ENCODE measurements at regions not wholly inside any gene's neighbourhood (a gene's known extent, or its start where the extent isn't known, plus 50 kb on each side); places are given as distances from the start of the nearest gene placed in this dataset.
"Not testable (repeated sequence)": the region's sequence is repeated elsewhere in the genome, so short reads cannot be mapped to it uniquely, and the experiment has no call there.

DNA sequence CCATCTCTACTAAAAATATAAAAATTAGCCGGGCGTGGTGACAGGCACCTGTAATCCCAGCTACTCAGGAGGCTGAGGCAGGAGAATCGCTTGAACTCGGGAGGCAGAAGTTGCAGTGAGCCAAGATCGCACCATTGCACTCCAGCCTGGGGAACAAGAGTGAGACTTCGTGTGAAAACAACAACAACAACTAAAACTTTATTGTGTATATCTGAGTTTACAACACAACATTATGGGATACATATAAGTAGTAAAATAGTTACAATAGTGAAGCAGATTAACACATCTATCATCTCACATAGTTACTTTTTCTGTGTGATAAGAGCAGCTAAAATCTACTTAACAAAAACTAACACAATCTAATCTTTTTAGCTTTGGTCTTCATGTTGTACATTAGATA, 132.4 kb upstream of the KLF6 start:
- TF ChIP-seq, protein P1, sequence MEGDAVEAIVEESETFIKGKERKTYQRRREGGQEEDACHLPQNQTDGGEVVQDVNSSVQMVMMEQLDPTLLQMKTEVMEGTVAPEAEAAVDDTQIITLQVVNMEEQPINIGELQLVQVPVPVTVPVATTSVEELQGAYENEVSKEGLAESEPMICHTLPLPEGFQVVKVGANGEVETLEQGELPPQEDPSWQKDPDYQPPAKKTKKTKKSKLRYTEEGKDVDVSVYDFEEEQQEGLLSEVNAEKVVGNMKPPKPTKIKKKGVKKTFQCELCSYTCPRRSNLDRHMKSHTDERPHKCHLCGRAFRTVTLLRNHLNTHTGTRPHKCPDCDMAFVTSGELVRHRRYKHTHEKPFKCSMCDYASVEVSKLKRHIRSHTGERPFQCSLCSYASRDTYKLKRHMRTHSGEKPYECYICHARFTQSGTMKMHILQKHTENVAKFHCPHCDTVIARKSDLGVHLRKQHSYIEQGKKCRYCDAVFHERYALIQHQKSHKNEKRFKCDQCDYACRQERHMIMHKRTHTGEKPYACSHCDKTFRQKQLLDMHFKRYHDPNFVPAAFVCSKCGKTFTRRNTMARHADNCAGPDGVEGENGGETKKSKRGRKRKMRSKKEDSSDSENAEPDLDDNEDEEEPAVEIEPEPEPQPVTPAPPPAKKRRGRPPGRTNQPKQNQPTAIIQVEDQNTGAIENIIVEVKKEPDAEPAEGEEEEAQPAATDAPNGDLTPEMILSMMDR (optimal IDR thresholded peaks at IDR 0.05 in 1 of 3, IDR thresholded peaks at IDR 0.05 in 1 of 3, conservative IDR thresholded peaks at IDR 0.05 in 1 of 3; ENCODE audit: extremely low read depth in 1 of 3, insufficient read depth in 2 of 3, low read length in 3 of 3), result not testable (repeated sequence)
- TF ChIP-seq EZH2 (IDR thresholded peaks at IDR 0.05; ENCODE audit: low read length), result not testable (repeated sequence)

Measured in keratinocyte (primary cell).